ENCODE measurements at regions not wholly inside any gene's neighbourhood (a gene's known extent, or its start where the extent isn't known, plus 50 kb on each side); places are given as distances from the start of the nearest gene placed in this dataset.

DNA sequence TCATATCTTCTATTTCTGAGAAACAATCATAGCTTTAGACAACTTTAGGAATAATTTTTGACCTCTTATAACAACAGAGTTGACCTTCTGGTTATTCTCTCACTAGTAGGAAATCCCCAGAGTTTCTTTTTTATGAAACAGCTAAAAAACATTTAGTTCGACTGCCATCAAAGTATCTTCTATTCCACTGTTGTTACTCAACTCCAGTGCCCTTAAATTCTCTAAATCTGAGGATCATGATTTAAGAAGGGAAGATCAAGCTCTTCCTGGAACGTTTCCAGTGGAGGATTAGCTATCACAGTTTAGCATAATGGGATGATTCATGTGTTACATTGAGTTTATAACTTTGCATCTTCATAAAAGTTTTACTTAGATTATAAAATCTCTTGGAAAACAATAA lies 134.9 kb upstream of the VEGFC start:
- TF ChIP-seq CTCF (IDR thresholded peaks at IDR 0.05; ENCODE audit: low read depth, low read length) = no peak
- no peak for TF ChIP-seq EZH2phosphoT487 (IDR thresholded peaks at IDR 0.05; ENCODE audit: low read depth)
